IMR-90 (cell line): ENCODE measurements at regions not wholly inside any gene's neighbourhood (a gene's known extent, or its start where the extent isn't known, plus 50 kb on each side); places are given as distances from the start of the nearest gene placed in this dataset.

Experiments used
- ATAC-seq: fragments of 200-7000 bp; cut with Tn5 transposase; 2 replicates; pipeline ENCODE4 v1.9.1; 2020; ENCODE audit warnings: low read depth, mild to moderate bottlenecking, moderate library complexity
- BruUV-seq: library from RNA; stranded (reverse); fragments of 400-500 nt; replicated peaks from 2 replicates; lab custom pipeline; 2021; lab: Mats Ljungman, UMichigan
- CTCF ChIA-PET: fragments of 300-600 bp; formaldehyde crosslinking; extraction: SDS; loops from one replicate; lab custom pipeline; 2021; ENCODE audit warnings: antibody characterized with exemption; lab: Yijun Ruan, JAX
- POLR2A ChIA-PET: fragments of 300-600 bp; sonication (Branson Sonifier 250); formaldehyde crosslinking; loops from one replicate; lab custom pipeline; 2022; ENCODE audit warnings: antibody characterized with exemption; ENCODE audit not compliant: unreplicated experiment; lab: Charles Lee
- DNase-seq: peaks from one replicate; pipeline ENCODE4 v3.0.0; 2013
- H2AFZ ChIP-seq: replicated peaks from 2 replicates; pipeline ENCODE3; 2013; ENCODE audit warnings: low read length, mild to moderate bottlenecking; ENCODE audit not compliant: poor library complexity
- H2AK5ac ChIP-seq: 2 replicates; pipeline ENCODE4 v1.6.1; 2013; ENCODE audit warnings: low read depth, low read length, inconsistent platforms
- H2AK9ac ChIP-seq: replicated peaks from 2 replicates; pipeline ENCODE3; 2013; ENCODE audit warnings: mild to moderate bottlenecking, low read depth, low read length, moderate library complexity; ENCODE audit not compliant: poor library complexity
- H2BK120ac ChIP-seq: 2 replicates; pipeline ENCODE4 v1.6.1; 2013; ENCODE audit warnings: low read depth, low read length, inconsistent platforms
- H2BK15ac ChIP-seq: 3 replicates; pipeline ENCODE4 v1.6.1; 2013; ENCODE audit warnings: low read depth, low read length, inconsistent platforms
- H2BK20ac ChIP-seq: 2 replicates; pipeline ENCODE4 v1.6.1; 2013; ENCODE audit warnings: low read depth, mild to moderate bottlenecking, inconsistent platforms, low read length, moderate library complexity
- H2BK5ac ChIP-seq: 2 replicates; pipeline ENCODE4 v1.6.1; 2013; ENCODE audit warnings: mild to moderate bottlenecking, low read depth, low read length, inconsistent platforms; ENCODE audit not compliant: poor library complexity, severe bottlenecking
- H3K14ac ChIP-seq: replicated peaks from 2 replicates; pipeline ENCODE4 v1.6.1; 2013; ENCODE audit warnings: low read depth, low read length, inconsistent platforms
- H3K18ac ChIP-seq: 2 replicates; pipeline ENCODE4 v1.6.1; 2013; ENCODE audit warnings: low read depth, low read length, control low read depth
- H3K23ac ChIP-seq: 2 replicates; pipeline ENCODE4 v1.6.1; 2013; ENCODE audit warnings: low read depth, low read length, inconsistent platforms
- H3K27ac ChIP-seq: 2 replicates; pipeline ENCODE4 v1.5.1; 2013; ENCODE audit warnings: mild to moderate bottlenecking, control low read depth, low read length; ENCODE audit not compliant: insufficient read depth
- H3K27me3 ChIP-seq: 2 replicates; pipeline ENCODE4 v1.6.1; 2013; ENCODE audit warnings: low read length; ENCODE audit not compliant: control insufficient read depth, insufficient read depth
- H3K36me3 ChIP-seq: 2 replicates; pipeline ENCODE4 v1.6.1; 2013; ENCODE audit warnings: low read length, mixed read lengths; ENCODE audit not compliant: control insufficient read depth, insufficient read depth
- H3K4ac ChIP-seq: 2 replicates; pipeline ENCODE4 v1.6.1; 2013; ENCODE audit warnings: low read depth, low read length, inconsistent platforms
- H3K4me1 ChIP-seq: 2 replicates; pipeline ENCODE4 v1.6.1; 2013; ENCODE audit warnings: low read length, mixed read lengths; ENCODE audit not compliant: control insufficient read depth, insufficient read depth
- H3K4me2 ChIP-seq: 2 replicates; pipeline ENCODE4 v1.6.1; 2013; ENCODE audit warnings: low read depth, mild to moderate bottlenecking, control low read depth, low read length, moderate library complexity
- H3K4me3 ChIP-seq: 2 replicates; pipeline ENCODE4 v1.5.1; 2013; ENCODE audit warnings: low read depth, mild to moderate bottlenecking, control low read depth, low read length, moderate library complexity; ENCODE audit not compliant: insufficient read depth
- H3K56ac ChIP-seq: 2 replicates; pipeline ENCODE4 v1.6.1; 2013; ENCODE audit warnings: low read length, inconsistent platforms; ENCODE audit not compliant: insufficient read depth; ENCODE audit errors: extremely low read depth
- H3K79me1 ChIP-seq, 2 experiments: 2 replicates each; pipeline ENCODE4 v1.6.1; 2013; ENCODE audit warnings: low read length in 2 of 2, inconsistent platforms in 1 of 2, low read depth in 1 of 2
- H3K9ac ChIP-seq: 2 replicates; pipeline ENCODE4 v1.6.1; 2013; ENCODE audit warnings: low read depth, low read length, control low read depth
- H3K9me1 ChIP-seq: 2 replicates; pipeline ENCODE4 v1.6.1; 2013; ENCODE audit warnings: low read length, inconsistent platforms; ENCODE audit not compliant: insufficient read depth
- H3K9me3 ChIP-seq: 2 replicates; pipeline ENCODE4 v1.6.1; 2013; ENCODE audit warnings: low read length; ENCODE audit not compliant: control insufficient read depth, insufficient read depth
- H4K20me1 ChIP-seq: 2 replicates; pipeline ENCODE4 v1.6.1; 2013; ENCODE audit warnings: low read length, inconsistent platforms; ENCODE audit not compliant: insufficient read depth
- H4K5ac ChIP-seq: 2 replicates; pipeline ENCODE4 v1.6.1; 2013; ENCODE audit warnings: mild to moderate bottlenecking, low read depth, low read length, control low read depth
- H4K8ac ChIP-seq, 2 experiments: 2 replicates each; pipeline ENCODE4 v1.6.1; 2013; ENCODE audit warnings: low read depth in 2 of 2, low read length in 2 of 2, control low read depth in 1 of 2, inconsistent platforms in 1 of 2
- H4K91ac ChIP-seq: 2 replicates; pipeline ENCODE4 v1.6.1; 2013; ENCODE audit warnings: low read depth, low read length, inconsistent platforms; ENCODE audit not compliant: insufficient read depth
- FOS ChIP-seq: fragments of 150-350 bp; IDR thresholded peaks from 2 replicates; pipeline ENCODE4 v1.6.1; 2016; ENCODE audit warnings: low read depth, low read length
- MAFK ChIP-seq: IDR thresholded peaks from 2 replicates; pipeline ENCODE4 v1.6.1; 2012; ENCODE audit warnings: low read depth, low read length, improper control_type of control experiment
- NFE2L2 ChIP-seq: fragments of 150-350 bp; IDR thresholded peaks from 2 replicates; pipeline ENCODE4 v1.6.1; 2016; ENCODE audit warnings: low read depth, mild to moderate bottlenecking, low read length
- POLR2A ChIP-seq: IDR thresholded peaks from 2 replicates; pipeline ENCODE4 v1.6.1; 2012; ENCODE audit warnings: mild to moderate bottlenecking, low read depth, low read length
- SMC3 ChIP-seq: fragments of 150-350 bp; IDR thresholded peaks from 2 replicates; pipeline ENCODE4 v1.6.1; 2016; ENCODE audit warnings: low read depth, mild to moderate bottlenecking, antibody characterized with exemption, low read length, moderate library complexity
- WGBS, 2 experiments: methylation state at CpG; one replicate each; pipeline versions ENCODE4 v1.1.5 to v1.1.7; 2013; ENCODE audit warnings: missing lambda C conversion rate in 2 of 2; ENCODE audit not compliant: insufficient read length in 1 of 2; ENCODE audit errors: extremely low coverage in 2 of 2; 5-methylcytosine and 5-hydroxymethylcytosine counted together
- dilution Hi-C: fragments of 300-500 bp; cut with HindIII; formaldehyde crosslinking; loops from one replicate; pipeline ENCODE4 v1.14.3; 2018; ENCODE audit warnings: low sequenced_read_pairs; ENCODE audit not compliant: unreplicated experiment
- in situ Hi-C: fragments of 300-500 bp; cut with MboI; formaldehyde crosslinking; loops from 3 replicates; pipeline ENCODE4 v1.14.3; 2019; ENCODE audit warnings: low sequenced_read_pairs, inconsistent platforms, mixed read lengths
- intact Hi-C: fragments of 100-400 bp; cut with micrococcal nuclease; formaldehyde crosslinking; loops from 2 replicates; pipeline ENCODE4 v1.10.0; 2022
- TF ChIP-seq, protein P1 (sequence below): conservative IDR thresholded peaks from 2 replicates; pipeline ENCODE4 v1.5.1; 2012; ENCODE audit warnings: mild to moderate bottlenecking, low read depth, low read length, improper control_type of control experiment

DNA sequence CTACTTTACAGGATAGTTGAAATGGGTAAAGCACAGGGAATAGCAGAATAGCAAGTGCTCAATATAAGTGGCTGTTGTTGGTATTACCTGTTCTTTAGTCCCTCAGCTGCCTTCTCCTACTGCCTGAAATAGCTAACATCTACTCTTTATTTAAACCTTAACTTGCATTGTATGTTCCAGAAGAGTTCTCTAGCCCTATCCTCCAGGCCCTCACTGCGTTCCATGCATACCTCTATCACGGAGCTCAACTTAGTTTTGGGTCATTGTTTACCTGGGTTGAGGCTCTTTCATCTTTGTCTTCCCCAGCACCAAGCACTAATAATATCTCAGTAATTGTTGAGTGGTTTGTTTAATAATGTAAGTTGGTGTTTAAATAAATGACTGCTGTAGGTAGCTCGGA lies 242.2 kb upstream of the FANCL start:
- H3K18ac ChIP-seq = no peak overlapping the region
- H2AK9ac ChIP-seq = no peak overlapping the region
- no peak overlapping the region for H2BK5ac ChIP-seq
- no peak overlapping the region for H4K91ac ChIP-seq
- no peak overlapping the region for H3K23ac ChIP-seq
- dilution Hi-C loops = no loop called here
- no peak for ATAC-seq
- no peak overlapping the region for H4K5ac ChIP-seq
- BruUV-seq = no TSS peak
- H3K4me2 ChIP-seq = no peak overlapping the region
- no peak overlapping the region for H3K56ac ChIP-seq
- no peak for DNase-seq
- no CpG with 5 or more reads among the region's 3 CpGs for WGBS, 2 experiments
- no peaks in the 10 kb centered on the region for H3K9me3 ChIP-seq
- no peak overlapping the region for H3K14ac ChIP-seq
- H2AFZ ChIP-seq = no peak overlapping the region
- ChIA-PET POLR2A (no interaction called here), CTCF (no interaction called here)
- no peaks in the 10 kb centered on the region for H3K36me3 ChIP-seq
- no peaks in the 10 kb centered on the region for H3K9me1 ChIP-seq
- intact Hi-C loops = no loop called here
- in situ Hi-C loops = no loop called here
- H4K8ac ChIP-seq = no peak overlapping the region
- no peaks in the 10 kb centered on the region for H3K79me1 ChIP-seq
- H3K4ac ChIP-seq = no peak overlapping the region
- no peak overlapping the region for H2BK120ac ChIP-seq
- H2AK5ac ChIP-seq = no peak overlapping the region
- H3K9ac ChIP-seq = no peak overlapping the region
- no peak overlapping the region for H3K27ac ChIP-seq
- no peak overlapping the region for H2BK15ac ChIP-seq
- H3K4me3 ChIP-seq = no peak overlapping the region
- TF ChIP-seq SMC3 = no peak
- TF ChIP-seq FOS = no peak
- TF ChIP-seq, protein P1, sequence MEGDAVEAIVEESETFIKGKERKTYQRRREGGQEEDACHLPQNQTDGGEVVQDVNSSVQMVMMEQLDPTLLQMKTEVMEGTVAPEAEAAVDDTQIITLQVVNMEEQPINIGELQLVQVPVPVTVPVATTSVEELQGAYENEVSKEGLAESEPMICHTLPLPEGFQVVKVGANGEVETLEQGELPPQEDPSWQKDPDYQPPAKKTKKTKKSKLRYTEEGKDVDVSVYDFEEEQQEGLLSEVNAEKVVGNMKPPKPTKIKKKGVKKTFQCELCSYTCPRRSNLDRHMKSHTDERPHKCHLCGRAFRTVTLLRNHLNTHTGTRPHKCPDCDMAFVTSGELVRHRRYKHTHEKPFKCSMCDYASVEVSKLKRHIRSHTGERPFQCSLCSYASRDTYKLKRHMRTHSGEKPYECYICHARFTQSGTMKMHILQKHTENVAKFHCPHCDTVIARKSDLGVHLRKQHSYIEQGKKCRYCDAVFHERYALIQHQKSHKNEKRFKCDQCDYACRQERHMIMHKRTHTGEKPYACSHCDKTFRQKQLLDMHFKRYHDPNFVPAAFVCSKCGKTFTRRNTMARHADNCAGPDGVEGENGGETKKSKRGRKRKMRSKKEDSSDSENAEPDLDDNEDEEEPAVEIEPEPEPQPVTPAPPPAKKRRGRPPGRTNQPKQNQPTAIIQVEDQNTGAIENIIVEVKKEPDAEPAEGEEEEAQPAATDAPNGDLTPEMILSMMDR = no peak
- no peak for TF ChIP-seq POLR2A
- TF ChIP-seq NFE2L2 = no peak
- no peak for TF ChIP-seq MAFK
- no peak overlapping the region for H2BK20ac ChIP-seq
- no peaks in the 10 kb centered on the region for H4K20me1 ChIP-seq
- no peaks in the 10 kb centered on the region for H3K27me3 ChIP-seq
- H3K4me1 ChIP-seq = no peaks in the 10 kb centered on the region
